SK-N-SH treated with all-trans-retinoic acid at 6 μM for 48 hours (cell line): ENCODE measurements at regions not wholly inside any gene's neighbourhood (a gene's known extent, or its start where the extent isn't known, plus 50 kb on each side); places are given as distances from the start of the nearest gene placed in this dataset.
A peak's percentile ranks its signal among the peaks of the same experiment; 100 is the strongest.

Experiments
- ATAC-seq: fragments of 200-7000 bp; cut with Tn5 transposase; 3 replicates; pipeline ENCODE4 v1.9.1; 2020; ENCODE audit warnings: mild to moderate bottlenecking, moderate library complexity
- ARNTL ChIP-seq: fragments of 450-650 bp; formaldehyde crosslinking; IDR thresholded peaks from 2 replicates; pipeline ENCODE4 v1.5.0; 2020; ENCODE audit warnings: low read depth, mild to moderate bottlenecking, moderate library complexity, borderline replicate concordance
- BACH2 ChIP-seq: fragments of 250-450 bp; sonication (Bioruptor Pico); IDR thresholded peaks from 2 replicates; pipeline ENCODE4 v1.9.0; 2021; ENCODE audit warnings: mild to moderate bottlenecking, borderline replicate concordance
- CREB5 ChIP-seq: fragments of 250-450 bp; sonication (Bioruptor Pico); IDR thresholded peaks from 2 replicates; pipeline ENCODE4 v1.5.1; 2020; ENCODE audit warnings: low read depth, mild to moderate bottlenecking, moderate library complexity
- CSDC2 ChIP-seq: fragments of 250-450 bp; sonication (Bioruptor Pico); IDR thresholded peaks from 2 replicates; pipeline ENCODE4 v1.5.0; 2020; ENCODE audit warnings: mild to moderate bottlenecking, moderate library complexity
- CSRNP3 ChIP-seq: fragments of 250-450 bp; sonication (Bioruptor Pico); IDR thresholded peaks from 2 replicates; pipeline ENCODE4 v1.5.1; 2021; ENCODE audit warnings: mild to moderate bottlenecking, moderate library complexity
- ESRRG ChIP-seq: fragments of 250-450 bp; sonication (Bioruptor Pico); IDR thresholded peaks from 2 replicates; pipeline ENCODE4 v1.6.1; 2021; ENCODE audit warnings: mild to moderate bottlenecking
- GLIS3 ChIP-seq: fragments of 250-450 bp; sonication (Bioruptor Pico); IDR thresholded peaks from 2 replicates; pipeline ENCODE4 v1.5.0; 2020; ENCODE audit warnings: mild to moderate bottlenecking, moderate library complexity
- ISL1 ChIP-seq: fragments of 250-450 bp; sonication (Bioruptor Pico); IDR thresholded peaks from 2 replicates; pipeline ENCODE4 v2.1.2; 2022; ENCODE audit warnings: mild to moderate bottlenecking, moderate library complexity
- OSR1 ChIP-seq: fragments of 250-450 bp; sonication (Bioruptor Pico); IDR thresholded peaks from 2 replicates; pipeline ENCODE4 v1.8.0; 2022; ENCODE audit warnings: moderate library complexity, mild to moderate bottlenecking, inconsistent platforms
- PATZ1 ChIP-seq: fragments of 250-450 bp; sonication (Bioruptor Pico); IDR thresholded peaks from 2 replicates; pipeline ENCODE4 v1.8.0; 2020; ENCODE audit warnings: mild to moderate bottlenecking, moderate library complexity, borderline replicate concordance
- POU6F1 ChIP-seq: fragments of 250-450 bp; sonication (Bioruptor Pico); IDR thresholded peaks from 2 replicates; pipeline ENCODE4 v1.8.0; 2021; ENCODE audit warnings: low read depth, mild to moderate bottlenecking, moderate library complexity, borderline replicate concordance
- PPARA ChIP-seq: fragments of 250-450 bp; sonication (Bioruptor Pico); IDR thresholded peaks from 2 replicates; pipeline ENCODE4 v1.5.0; 2020; ENCODE audit warnings: mild to moderate bottlenecking, borderline replicate concordance
- SNAI2 ChIP-seq: fragments of 250-450 bp; sonication (Bioruptor Pico); IDR thresholded peaks from 2 replicates; pipeline ENCODE4 v1.5.0; 2020; ENCODE audit warnings: mild to moderate bottlenecking, moderate library complexity
- TCF4 ChIP-seq: fragments of 250-450 bp; sonication (Bioruptor Pico); IDR thresholded peaks from 2 replicates; pipeline ENCODE4 v1.8.0; 2021; ENCODE audit warnings: mild to moderate bottlenecking, moderate library complexity, borderline replicate concordance
- TOX ChIP-seq: fragments of 250-450 bp; sonication (Bioruptor Pico); IDR thresholded peaks from 2 replicates; pipeline ENCODE4 v1.8.0; 2021; ENCODE audit warnings: mild to moderate bottlenecking, moderate library complexity, borderline replicate concordance
- TSHZ2 ChIP-seq: fragments of 250-450 bp; sonication (Bioruptor Pico); IDR thresholded peaks from 2 replicates; pipeline ENCODE4 v1.5.0; 2020; ENCODE audit warnings: mild to moderate bottlenecking, moderate library complexity
- ZC3H10 ChIP-seq: fragments of 250-450 bp; sonication (Bioruptor Pico); IDR thresholded peaks from 2 replicates; pipeline ENCODE4 v1.5.1; 2021; ENCODE audit warnings: mild to moderate bottlenecking, moderate library complexity
- ZFP3 ChIP-seq: fragments of 250-450 bp; sonication (Bioruptor Pico); IDR thresholded peaks from 2 replicates; pipeline ENCODE4 v1.5.0; 2020; ENCODE audit warnings: mild to moderate bottlenecking, moderate library complexity
- ZNF565 ChIP-seq: fragments of 450-650 bp; formaldehyde crosslinking; conservative IDR thresholded peaks from 2 replicates; pipeline ENCODE4 v1.5.0; 2020; ENCODE audit warnings: low read depth, mild to moderate bottlenecking, moderate library complexity
- ZNF70 ChIP-seq: fragments of 450-650 bp; formaldehyde crosslinking; IDR thresholded peaks from 2 replicates; pipeline ENCODE4 v1.5.0; 2020; ENCODE audit warnings: mild to moderate bottlenecking, moderate library complexity
- ZNF8 ChIP-seq: fragments of 450-650 bp; formaldehyde crosslinking; IDR thresholded peaks from 2 replicates; pipeline ENCODE4 v1.5.0; 2020; ENCODE audit warnings: mild to moderate bottlenecking, moderate library complexity

- no peak for ATAC-seq
- no peak for TF ChIP-seq TOX (CRISPR knock-in tag)
- no peak for TF ChIP-seq GLIS3
- no peak for TF ChIP-seq ZC3H10
- no peak for TF ChIP-seq ARNTL (CRISPR knock-in tag)
- no peak for TF ChIP-seq OSR1
- TF ChIP-seq TCF4 (CRISPR knock-in tag), result no peak
- TF ChIP-seq SNAI2 (CRISPR knock-in tag), result no peak
- TF ChIP-seq ESRRG (CRISPR knock-in tag), result no peak
- no peak for TF ChIP-seq BACH2 (CRISPR knock-in tag)
- TF ChIP-seq CSRNP3 (CRISPR knock-in tag), result no peak
- no peak for TF ChIP-seq ZNF565 (CRISPR knock-in tag)
- TF ChIP-seq CSDC2 (CRISPR knock-in tag), result no peak
- no peak for TF ChIP-seq ZNF8 (CRISPR knock-in tag)
- no peak for TF ChIP-seq TSHZ2
- TF ChIP-seq ZFP3 (CRISPR knock-in tag), result no peak
- no peak for TF ChIP-seq ISL1 (CRISPR knock-in tag)
- no peak for TF ChIP-seq PPARA (CRISPR knock-in tag)
- TF ChIP-seq, all 23 proteins: peak for 0
Observed at GRCh38 chr11:111438168-111438567, 59.1 kb upstream of the POU2AF1 start.

- no peak for ATAC-seq
- TF ChIP-seq POU6F1, result no peak
- TF ChIP-seq ESRRG (CRISPR knock-in tag), result no peak
- TF ChIP-seq ZNF70, result no peak
- no peak for TF ChIP-seq ISL1 (CRISPR knock-in tag)
- no peak for TF ChIP-seq TCF4 (CRISPR knock-in tag)
- TF ChIP-seq PATZ1 (CRISPR knock-in tag), result no peak
- no peak for TF ChIP-seq CREB5 (CRISPR knock-in tag)
Observed at GRCh38 chr11:111435046-111435698, 56.1 kb upstream of the POU2AF1 start.

- TF ChIP-seq TOX (CRISPR knock-in tag), result no peak
- ATAC-seq, result peak; percentile 77
Observed at GRCh38 chr11:111429066-111429506, 50.0 kb upstream of the POU2AF1 start.
